IMR-90 (cell line): ENCODE measurements at regions not wholly inside any gene's neighbourhood (a gene's known extent, or its start where the extent isn't known, plus 50 kb on each side); places are given as distances from the start of the nearest gene placed in this dataset.

ENCODE experiments used
- ATAC-seq: fragments of 200-7000 bp; cut with Tn5 transposase; 2 replicates; pipeline ENCODE4 v1.9.1; 2020; ENCODE audit warnings: low read depth, mild to moderate bottlenecking, moderate library complexity
- BruUV-seq: library from RNA; stranded (reverse); fragments of 400-500 nt; replicated peaks from 2 replicates; lab custom pipeline; 2021; lab: Mats Ljungman, UMichigan
- CTCF ChIA-PET: fragments of 300-600 bp; formaldehyde crosslinking; extraction: SDS; loops from one replicate; lab custom pipeline; 2021; ENCODE audit warnings: antibody characterized with exemption; lab: Yijun Ruan, JAX
- POLR2A ChIA-PET: fragments of 300-600 bp; sonication (Branson Sonifier 250); formaldehyde crosslinking; loops from one replicate; lab custom pipeline; 2022; ENCODE audit warnings: antibody characterized with exemption; ENCODE audit not compliant: unreplicated experiment; lab: Charles Lee
- DNase-seq: peaks from one replicate; pipeline ENCODE4 v3.0.0; 2013
- H2AFZ ChIP-seq: replicated peaks from 2 replicates; pipeline ENCODE3; 2013; ENCODE audit warnings: low read length, mild to moderate bottlenecking; ENCODE audit not compliant: poor library complexity
- H2AK5ac ChIP-seq: 2 replicates; pipeline ENCODE4 v1.6.1; 2013; ENCODE audit warnings: low read depth, low read length, inconsistent platforms
- H2AK9ac ChIP-seq: replicated peaks from 2 replicates; pipeline ENCODE3; 2013; ENCODE audit warnings: mild to moderate bottlenecking, low read depth, low read length, moderate library complexity; ENCODE audit not compliant: poor library complexity
- H2BK120ac ChIP-seq: 2 replicates; pipeline ENCODE4 v1.6.1; 2013; ENCODE audit warnings: low read depth, low read length, inconsistent platforms
- H2BK15ac ChIP-seq: 3 replicates; pipeline ENCODE4 v1.6.1; 2013; ENCODE audit warnings: low read depth, low read length, inconsistent platforms
- H2BK20ac ChIP-seq: 2 replicates; pipeline ENCODE4 v1.6.1; 2013; ENCODE audit warnings: low read depth, mild to moderate bottlenecking, inconsistent platforms, low read length, moderate library complexity
- H2BK5ac ChIP-seq: 2 replicates; pipeline ENCODE4 v1.6.1; 2013; ENCODE audit warnings: mild to moderate bottlenecking, low read depth, low read length, inconsistent platforms; ENCODE audit not compliant: poor library complexity, severe bottlenecking
- H3K14ac ChIP-seq: replicated peaks from 2 replicates; pipeline ENCODE4 v1.6.1; 2013; ENCODE audit warnings: low read depth, low read length, inconsistent platforms
- H3K18ac ChIP-seq: 2 replicates; pipeline ENCODE4 v1.6.1; 2013; ENCODE audit warnings: low read depth, low read length, control low read depth
- H3K23ac ChIP-seq: 2 replicates; pipeline ENCODE4 v1.6.1; 2013; ENCODE audit warnings: low read depth, low read length, inconsistent platforms
- H3K27ac ChIP-seq: 2 replicates; pipeline ENCODE4 v1.5.1; 2013; ENCODE audit warnings: mild to moderate bottlenecking, control low read depth, low read length; ENCODE audit not compliant: insufficient read depth
- H3K27me3 ChIP-seq: 2 replicates; pipeline ENCODE4 v1.6.1; 2013; ENCODE audit warnings: low read length; ENCODE audit not compliant: control insufficient read depth, insufficient read depth
- H3K36me3 ChIP-seq: 2 replicates; pipeline ENCODE4 v1.6.1; 2013; ENCODE audit warnings: low read length, mixed read lengths; ENCODE audit not compliant: control insufficient read depth, insufficient read depth
- H3K4ac ChIP-seq: 2 replicates; pipeline ENCODE4 v1.6.1; 2013; ENCODE audit warnings: low read depth, low read length, inconsistent platforms
- H3K4me1 ChIP-seq: 2 replicates; pipeline ENCODE4 v1.6.1; 2013; ENCODE audit warnings: low read length, mixed read lengths; ENCODE audit not compliant: control insufficient read depth, insufficient read depth
- H3K4me2 ChIP-seq: 2 replicates; pipeline ENCODE4 v1.6.1; 2013; ENCODE audit warnings: low read depth, mild to moderate bottlenecking, control low read depth, low read length, moderate library complexity
- H3K4me3 ChIP-seq: 2 replicates; pipeline ENCODE4 v1.5.1; 2013; ENCODE audit warnings: low read depth, mild to moderate bottlenecking, control low read depth, low read length, moderate library complexity; ENCODE audit not compliant: insufficient read depth
- H3K56ac ChIP-seq: 2 replicates; pipeline ENCODE4 v1.6.1; 2013; ENCODE audit warnings: low read length, inconsistent platforms; ENCODE audit not compliant: insufficient read depth; ENCODE audit errors: extremely low read depth
- H3K79me1 ChIP-seq, 2 experiments: 2 replicates each; pipeline ENCODE4 v1.6.1; 2013; ENCODE audit warnings: low read length in 2 of 2, inconsistent platforms in 1 of 2, low read depth in 1 of 2
- H3K9ac ChIP-seq: 2 replicates; pipeline ENCODE4 v1.6.1; 2013; ENCODE audit warnings: low read depth, low read length, control low read depth
- H3K9me1 ChIP-seq: 2 replicates; pipeline ENCODE4 v1.6.1; 2013; ENCODE audit warnings: low read length, inconsistent platforms; ENCODE audit not compliant: insufficient read depth
- H3K9me3 ChIP-seq: 2 replicates; pipeline ENCODE4 v1.6.1; 2013; ENCODE audit warnings: low read length; ENCODE audit not compliant: control insufficient read depth, insufficient read depth
- H4K20me1 ChIP-seq: 2 replicates; pipeline ENCODE4 v1.6.1; 2013; ENCODE audit warnings: low read length, inconsistent platforms; ENCODE audit not compliant: insufficient read depth
- H4K5ac ChIP-seq: 2 replicates; pipeline ENCODE4 v1.6.1; 2013; ENCODE audit warnings: mild to moderate bottlenecking, low read depth, low read length, control low read depth
- H4K8ac ChIP-seq, 2 experiments: 2 replicates each; pipeline ENCODE4 v1.6.1; 2013; ENCODE audit warnings: low read depth in 2 of 2, low read length in 2 of 2, control low read depth in 1 of 2, inconsistent platforms in 1 of 2
- H4K91ac ChIP-seq: 2 replicates; pipeline ENCODE4 v1.6.1; 2013; ENCODE audit warnings: low read depth, low read length, inconsistent platforms; ENCODE audit not compliant: insufficient read depth
- MXI1 ChIP-seq: IDR thresholded peaks from 2 replicates; pipeline ENCODE4 v1.6.1; 2012; ENCODE audit warnings: low read depth, mild to moderate bottlenecking, low read length, moderate library complexity, borderline replicate concordance
- RCOR1 ChIP-seq: IDR thresholded peaks from 2 replicates; pipeline ENCODE4 v1.6.1; 2012; ENCODE audit warnings: mild to moderate bottlenecking, low read length, improper control_type of control experiment; ENCODE audit not compliant: insufficient replicate concordance
- RFX5 ChIP-seq: IDR thresholded peaks from 2 replicates; pipeline ENCODE4 v1.8.0; 2012; ENCODE audit warnings: low read depth, mild to moderate bottlenecking, low read length, moderate library complexity
- WGBS, 2 experiments: methylation state at CpG; one replicate each; pipeline versions ENCODE4 v1.1.5 to v1.1.7; 2013; ENCODE audit warnings: missing lambda C conversion rate in 2 of 2; ENCODE audit not compliant: insufficient read length in 1 of 2; ENCODE audit errors: extremely low coverage in 2 of 2; 5-methylcytosine and 5-hydroxymethylcytosine counted together
- dilution Hi-C: fragments of 300-500 bp; cut with HindIII; formaldehyde crosslinking; loops from one replicate; pipeline ENCODE4 v1.14.3; 2018; ENCODE audit warnings: low sequenced_read_pairs; ENCODE audit not compliant: unreplicated experiment
- in situ Hi-C: fragments of 300-500 bp; cut with MboI; formaldehyde crosslinking; loops from 3 replicates; pipeline ENCODE4 v1.14.3; 2019; ENCODE audit warnings: low sequenced_read_pairs, inconsistent platforms, mixed read lengths
- intact Hi-C: fragments of 100-400 bp; cut with micrococcal nuclease; formaldehyde crosslinking; loops from 2 replicates; pipeline ENCODE4 v1.10.0; 2022

GRCh38 chr20:24139846-24140245 is 151.3 kb upstream of the GGTLC1 start:
- no peak overlapping the region for H3K56ac ChIP-seq
- H2BK5ac ChIP-seq, result no peak overlapping the region
- ChIA-PET POLR2A (no interaction called here), CTCF (no interaction called here)
- H2AK5ac ChIP-seq, result no peak overlapping the region
- H3K27me3 ChIP-seq, result no peaks in the 10 kb centered on the region
- no CpG with 5 or more reads among the region's 1 CpG for WGBS, 2 experiments
- H2AK9ac ChIP-seq, result no peak overlapping the region
- no TSS peak for BruUV-seq
- no peak for TF ChIP-seq RFX5
- no peak for TF ChIP-seq MXI1
- no peak for TF ChIP-seq RCOR1
- no peaks in the 10 kb centered on the region for H3K36me3 ChIP-seq
- H3K27ac ChIP-seq, result no peak overlapping the region
- DNase-seq, result no peak
- H3K79me1 ChIP-seq, result no peaks in the 10 kb centered on the region
- ATAC-seq, result no peak
- no peaks in the 10 kb centered on the region for H3K9me1 ChIP-seq
- dilution Hi-C loops (no loop called here), intact Hi-C loops (no loop called here), in situ Hi-C loops (no loop called here)
- no peaks in the 10 kb centered on the region for H4K20me1 ChIP-seq
- H3K9me3 ChIP-seq, result no peaks in the 10 kb centered on the region
- H3K14ac ChIP-seq, result no peak overlapping the region
- H2BK120ac ChIP-seq, result no peak overlapping the region
- H3K23ac ChIP-seq, result no peak overlapping the region
- H2BK15ac ChIP-seq, result no peak overlapping the region
- no peak overlapping the region for H3K4ac ChIP-seq
- H2BK20ac ChIP-seq, result no peak overlapping the region
- H3K9ac ChIP-seq, result no peak overlapping the region
- no peak overlapping the region for H2AFZ ChIP-seq
- no peaks in the 10 kb centered on the region for H3K4me1 ChIP-seq
- H4K8ac ChIP-seq, result no peak overlapping the region
- no peak overlapping the region for H4K5ac ChIP-seq
- H3K4me2 ChIP-seq, result no peak overlapping the region
- no peak overlapping the region for H3K4me3 ChIP-seq
- H4K91ac ChIP-seq, result no peak overlapping the region
- H3K18ac ChIP-seq, result no peak overlapping the region
